SK-N-SH treated with all-trans-retinoic acid at 6 μM for 48 hours (cell line): ENCODE measurements at regions not wholly inside any gene's neighbourhood (a gene's known extent, or its start where the extent isn't known, plus 50 kb on each side); places are given as distances from the start of the nearest gene placed in this dataset.

Experiments used
- ATAC-seq: fragments of 200-7000 bp; cut with Tn5 transposase; 3 replicates; pipeline ENCODE4 v1.9.1; 2020; ENCODE audit warnings: mild to moderate bottlenecking, moderate library complexity
- ARNTL ChIP-seq: fragments of 450-650 bp; formaldehyde crosslinking; IDR thresholded peaks from 2 replicates; pipeline ENCODE4 v1.5.0; 2020; ENCODE audit warnings: low read depth, mild to moderate bottlenecking, moderate library complexity, borderline replicate concordance
- CREB5 ChIP-seq: fragments of 250-450 bp; sonication (Bioruptor Pico); IDR thresholded peaks from 2 replicates; pipeline ENCODE4 v1.5.1; 2020; ENCODE audit warnings: low read depth, mild to moderate bottlenecking, moderate library complexity
- CSDC2 ChIP-seq: fragments of 250-450 bp; sonication (Bioruptor Pico); IDR thresholded peaks from 2 replicates; pipeline ENCODE4 v1.5.0; 2020; ENCODE audit warnings: mild to moderate bottlenecking, moderate library complexity
- CSRNP3 ChIP-seq: fragments of 250-450 bp; sonication (Bioruptor Pico); IDR thresholded peaks from 2 replicates; pipeline ENCODE4 v1.5.1; 2021; ENCODE audit warnings: mild to moderate bottlenecking, moderate library complexity
- ESRRG ChIP-seq: fragments of 250-450 bp; sonication (Bioruptor Pico); IDR thresholded peaks from 2 replicates; pipeline ENCODE4 v1.6.1; 2021; ENCODE audit warnings: mild to moderate bottlenecking
- ISL1 ChIP-seq: fragments of 250-450 bp; sonication (Bioruptor Pico); IDR thresholded peaks from 2 replicates; pipeline ENCODE4 v2.1.2; 2022; ENCODE audit warnings: mild to moderate bottlenecking, moderate library complexity
- OSR1 ChIP-seq: fragments of 250-450 bp; sonication (Bioruptor Pico); IDR thresholded peaks from 2 replicates; pipeline ENCODE4 v1.8.0; 2022; ENCODE audit warnings: moderate library complexity, mild to moderate bottlenecking, inconsistent platforms
- PPARA ChIP-seq: fragments of 250-450 bp; sonication (Bioruptor Pico); IDR thresholded peaks from 2 replicates; pipeline ENCODE4 v1.5.0; 2020; ENCODE audit warnings: mild to moderate bottlenecking, borderline replicate concordance
- RARB ChIP-seq: fragments of 250-450 bp; sonication (Bioruptor Pico); IDR thresholded peaks from 2 replicates; pipeline ENCODE4 v1.8.0; 2021; ENCODE audit warnings: mild to moderate bottlenecking, moderate library complexity
- SNAI2 ChIP-seq: fragments of 250-450 bp; sonication (Bioruptor Pico); IDR thresholded peaks from 2 replicates; pipeline ENCODE4 v1.5.0; 2020; ENCODE audit warnings: mild to moderate bottlenecking, moderate library complexity
- TCF4 ChIP-seq: fragments of 250-450 bp; sonication (Bioruptor Pico); IDR thresholded peaks from 2 replicates; pipeline ENCODE4 v1.8.0; 2021; ENCODE audit warnings: mild to moderate bottlenecking, moderate library complexity, borderline replicate concordance
- TOX ChIP-seq: fragments of 250-450 bp; sonication (Bioruptor Pico); IDR thresholded peaks from 2 replicates; pipeline ENCODE4 v1.8.0; 2021; ENCODE audit warnings: mild to moderate bottlenecking, moderate library complexity, borderline replicate concordance
- TSHZ2 ChIP-seq: fragments of 250-450 bp; sonication (Bioruptor Pico); IDR thresholded peaks from 2 replicates; pipeline ENCODE4 v1.5.0; 2020; ENCODE audit warnings: mild to moderate bottlenecking, moderate library complexity
- ZC3H10 ChIP-seq: fragments of 250-450 bp; sonication (Bioruptor Pico); IDR thresholded peaks from 2 replicates; pipeline ENCODE4 v1.5.1; 2021; ENCODE audit warnings: mild to moderate bottlenecking, moderate library complexity
- ZFP30 ChIP-seq: fragments of 450-650 bp; formaldehyde crosslinking; IDR thresholded peaks from 2 replicates; pipeline ENCODE4 v1.5.0; 2022; ENCODE audit warnings: mild to moderate bottlenecking, moderate library complexity
- ZNF565 ChIP-seq: fragments of 450-650 bp; formaldehyde crosslinking; conservative IDR thresholded peaks from 2 replicates; pipeline ENCODE4 v1.5.0; 2020; ENCODE audit warnings: low read depth, mild to moderate bottlenecking, moderate library complexity
- ZNF70 ChIP-seq: fragments of 450-650 bp; formaldehyde crosslinking; IDR thresholded peaks from 2 replicates; pipeline ENCODE4 v1.5.0; 2020; ENCODE audit warnings: mild to moderate bottlenecking, moderate library complexity
- ZNF8 ChIP-seq: fragments of 450-650 bp; formaldehyde crosslinking; IDR thresholded peaks from 2 replicates; pipeline ENCODE4 v1.5.0; 2020; ENCODE audit warnings: mild to moderate bottlenecking, moderate library complexity
- TF ChIP-seq, protein P1 (sequence below): fragments of 250-450 bp; sonication (Bioruptor Pico); IDR thresholded peaks from 2 replicates; pipeline ENCODE4 v1.8.0; 2021; ENCODE audit warnings: low read depth, mild to moderate bottlenecking, moderate library complexity, borderline replicate concordance
- TF ChIP-seq, protein P2 (sequence below): fragments of 250-450 bp; sonication (Bioruptor Pico); IDR thresholded peaks from 2 replicates; pipeline ENCODE4 v1.8.0; 2020; ENCODE audit warnings: mild to moderate bottlenecking, moderate library complexity, borderline replicate concordance

DNA sequence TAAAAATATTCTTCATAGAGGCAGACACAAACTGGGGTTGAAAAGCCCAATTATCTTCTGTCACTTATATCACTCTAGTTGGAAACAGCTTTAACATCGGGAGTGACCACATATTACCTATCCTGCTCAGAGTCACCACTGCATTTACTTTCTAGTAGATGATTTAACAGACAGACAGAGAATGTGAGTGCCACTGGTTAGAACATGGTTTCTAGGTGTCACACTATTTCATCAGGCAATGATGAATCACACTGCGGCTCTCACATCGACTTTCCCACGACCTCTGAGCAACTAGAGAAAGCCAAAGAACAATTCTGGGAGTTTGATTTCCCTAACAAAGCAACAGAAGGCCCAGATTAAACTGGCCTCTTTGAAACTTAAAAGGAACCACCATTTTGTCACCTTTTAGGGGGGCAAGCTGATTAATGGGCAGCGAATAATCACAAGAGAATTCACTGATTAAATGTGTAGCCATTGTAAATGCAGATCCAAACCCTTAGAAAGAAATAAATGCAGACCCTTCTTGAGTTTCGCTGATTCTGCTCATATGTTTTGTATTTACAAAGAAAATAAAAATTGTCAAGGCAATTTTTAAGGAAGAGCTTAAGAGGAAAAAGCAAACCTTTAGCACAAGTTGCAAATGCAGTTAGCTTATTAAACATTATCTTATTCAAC lies 112.6 kb upstream of the KBTBD8 start:
- ATAC-seq = no peak
- TF ChIP-seq, protein P1, sequence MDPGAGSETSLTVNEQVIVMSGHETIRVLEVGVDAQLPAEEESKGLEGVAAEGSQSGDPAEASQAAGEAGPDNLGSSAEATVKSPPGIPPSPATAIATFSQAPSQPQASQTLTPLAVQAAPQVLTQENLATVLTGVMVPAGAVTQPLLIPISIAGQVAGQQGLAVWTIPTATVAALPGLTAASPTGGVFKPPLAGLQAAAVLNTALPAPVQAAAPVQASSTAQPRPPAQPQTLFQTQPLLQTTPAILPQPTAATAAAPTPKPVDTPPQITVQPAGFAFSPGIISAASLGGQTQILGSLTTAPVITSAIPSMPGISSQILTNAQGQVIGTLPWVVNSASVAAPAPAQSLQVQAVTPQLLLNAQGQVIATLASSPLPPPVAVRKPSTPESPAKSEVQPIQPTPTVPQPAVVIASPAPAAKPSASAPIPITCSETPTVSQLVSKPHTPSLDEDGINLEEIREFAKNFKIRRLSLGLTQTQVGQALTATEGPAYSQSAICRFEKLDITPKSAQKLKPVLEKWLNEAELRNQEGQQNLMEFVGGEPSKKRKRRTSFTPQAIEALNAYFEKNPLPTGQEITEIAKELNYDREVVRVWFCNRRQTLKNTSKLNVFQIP = no peak
- no peak for TF ChIP-seq CSDC2
- TF ChIP-seq, all 23 proteins: peak for 0

DNA sequence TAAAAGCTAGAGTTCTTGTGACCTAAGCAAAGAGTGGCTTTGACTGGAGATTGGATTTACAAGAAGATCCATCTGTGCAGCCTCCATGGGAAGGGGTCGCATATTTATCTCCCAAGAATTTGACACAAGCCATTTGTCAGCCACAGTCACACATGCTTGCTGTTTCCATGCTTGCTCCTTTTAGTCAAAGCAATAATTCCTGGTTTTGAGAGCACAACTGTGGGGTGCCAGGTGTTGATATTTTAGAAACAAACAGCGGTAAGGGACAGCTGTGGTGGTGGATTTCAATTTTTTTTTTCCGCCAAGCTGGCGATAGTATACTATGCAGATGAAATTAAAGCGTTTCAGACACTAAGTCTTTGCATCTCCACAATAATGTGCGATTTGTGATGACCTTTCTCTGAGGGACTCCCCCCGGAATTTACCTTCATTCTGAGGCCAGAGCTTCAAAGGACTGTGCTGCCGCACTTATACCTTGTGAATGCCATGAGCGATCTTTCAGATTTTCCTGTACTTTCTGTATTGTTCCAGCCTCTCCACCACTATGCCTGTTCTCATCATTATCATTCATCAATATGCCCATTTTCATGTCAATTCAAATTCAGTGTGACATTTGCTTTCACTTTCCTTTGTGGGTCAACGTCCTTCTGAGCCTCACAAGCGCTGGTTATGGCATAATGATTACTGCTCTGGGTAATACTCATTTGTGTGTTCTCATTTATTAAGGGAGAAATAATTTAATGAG lies 108.2 kb upstream of the KBTBD8 start:
- TF ChIP-seq ZFP30 (CRISPR knock-in tag) (no peak), ARNTL (CRISPR knock-in tag) (no peak), ZNF8 (CRISPR knock-in tag) (no peak), CSDC2 (no peak), TOX (CRISPR knock-in tag) (no peak), ZNF565 (CRISPR knock-in tag) (no peak), ISL1 (CRISPR knock-in tag) (no peak), ZNF70 (CRISPR knock-in tag) (no peak), CSRNP3 (CRISPR knock-in tag) (no peak), TSHZ2 (CRISPR knock-in tag) (no peak), ESRRG (CRISPR knock-in tag) (no peak), CREB5 (CRISPR knock-in tag) (no peak), SNAI2 (CRISPR knock-in tag) (no peak), RARB (no peak), OSR1 (CRISPR knock-in tag) (no peak), ZC3H10 (CRISPR knock-in tag) (no peak), TCF4 (no peak), PPARA (no peak)
- TF ChIP-seq, protein P1 = no peak
- TF ChIP-seq, protein P2, sequence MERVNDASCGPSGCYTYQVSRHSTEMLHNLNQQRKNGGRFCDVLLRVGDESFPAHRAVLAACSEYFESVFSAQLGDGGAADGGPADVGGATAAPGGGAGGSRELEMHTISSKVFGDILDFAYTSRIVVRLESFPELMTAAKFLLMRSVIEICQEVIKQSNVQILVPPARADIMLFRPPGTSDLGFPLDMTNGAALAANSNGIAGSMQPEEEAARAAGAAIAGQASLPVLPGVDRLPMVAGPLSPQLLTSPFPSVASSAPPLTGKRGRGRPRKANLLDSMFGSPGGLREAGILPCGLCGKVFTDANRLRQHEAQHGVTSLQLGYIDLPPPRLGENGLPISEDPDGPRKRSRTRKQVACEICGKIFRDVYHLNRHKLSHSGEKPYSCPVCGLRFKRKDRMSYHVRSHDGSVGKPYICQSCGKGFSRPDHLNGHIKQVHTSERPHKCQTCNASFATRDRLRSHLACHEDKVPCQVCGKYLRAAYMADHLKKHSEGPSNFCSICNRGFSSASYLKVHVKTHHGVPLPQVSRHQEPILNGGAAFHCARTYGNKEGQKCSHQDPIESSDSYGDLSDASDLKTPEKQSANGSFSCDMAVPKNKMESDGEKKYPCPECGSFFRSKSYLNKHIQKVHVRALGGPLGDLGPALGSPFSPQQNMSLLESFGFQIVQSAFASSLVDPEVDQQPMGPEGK (CRISPR knock-in tag) = no peak
- no peak for ATAC-seq
